SK-N-SH (cell line): ENCODE measurements at regions not wholly inside any gene's neighbourhood (a gene's known extent, or its start where the extent isn't known, plus 50 kb on each side); places are given as distances from the start of the nearest gene placed in this dataset.

Experiments used
- CTCF ChIA-PET: fragments of 300-600, 350-600 bp; formaldehyde crosslinking; extraction: SDS; loops from one replicate; lab custom pipeline; 2021; lab: Yijun Ruan, JAX
- POLR2A ChIA-PET: fragments of 350-600 bp; sonication (Branson Sonifier 250); formaldehyde crosslinking; extraction: SDS; loops from one replicate; lab custom pipeline; 2020; ENCODE audit warnings: antibody characterized with exemption, inconsistent platforms; lab: Yijun Ruan, JAX
- DNase-seq: peaks from one replicate; pipeline ENCODE4 v3.0.0; 2012
- H2AFZ ChIP-seq: fragments of 200-600 bp; sonication (generic); 2 replicates; pipeline ENCODE4 v1.8.1; 2016; ENCODE audit warnings: antibody characterized with exemption, mild to moderate bottlenecking, low read depth
- H3F3A ChIP-seq: fragments of 200-600 bp; sonication (generic); replicated peaks from 2 replicates; pipeline ENCODE3; 2016; ENCODE audit warnings: antibody characterized with exemption, mild to moderate bottlenecking; ENCODE audit not compliant: insufficient read depth
- H3K27ac ChIP-seq, 2 experiments: fragments of 200-500 bp in 1 of 2; fragments of 200-600 bp in 1 of 2; sonication (Bioruptor generic) in 1 of 2; sonication (generic), shearing (Covaris generic) in 1 of 2; 2 replicates each; pipeline versions ENCODE4 v1.5.1 to v1.6.1; 2014 to 2016; ENCODE audit warnings: low read depth in 2 of 2, inconsistent platforms in 1 of 2, low read length in 1 of 2, mild to moderate bottlenecking in 1 of 2, mixed read lengths in 1 of 2
- H3K27me3 ChIP-seq: fragments of 200-600 bp; sonication (generic), shearing (Covaris generic); 2 replicates; pipeline ENCODE4 v1.6.1; 2016; ENCODE audit warnings: mixed run types; ENCODE audit not compliant: insufficient read depth
- H3K36me3 ChIP-seq, 2 experiments: fragments of 200-500 bp in 1 of 2; fragments of 200-600 bp in 1 of 2; sonication (Bioruptor generic) in 1 of 2; sonication (generic) in 1 of 2; replicated peaks in 1 of 2; 2 replicates each; pipeline versions ENCODE3 to v1.5.1; 2014 to 2016; ENCODE audit warnings: low read length in 1 of 2, mild to moderate bottlenecking in 1 of 2; ENCODE audit not compliant: insufficient read depth in 2 of 2, control insufficient read depth in 1 of 2
- H3K4me1 ChIP-seq, 2 experiments: fragments of 200-500 bp in 1 of 2; fragments of 200-600 bp in 1 of 2; sonication (Bioruptor generic) in 1 of 2; sonication (generic), shearing (Covaris generic) in 1 of 2; 2 replicates each; pipeline versions ENCODE4 v1.5.1 to v1.6.1; 2014 to 2016; ENCODE audit warnings: low read depth in 1 of 2, low read length in 1 of 2, mixed run types in 1 of 2; ENCODE audit not compliant: insufficient read depth in 2 of 2, control insufficient read depth in 1 of 2
- H3K4me2 ChIP-seq: fragments of 200-600 bp; sonication (generic), shearing (Covaris generic); 2 replicates; pipeline ENCODE4 v1.6.1; 2017; ENCODE audit warnings: mixed run types
- H3K4me3 ChIP-seq, 2 experiments: fragments of 200-500 bp in 1 of 2; fragments of 200-600 bp in 1 of 2; sonication (Bioruptor generic) in 1 of 2; sonication (generic), shearing (Covaris generic) in 1 of 2; 2 replicates each; pipeline versions ENCODE4 v1.5.1 to v1.8.1; 2014 to 2016; ENCODE audit warnings: low read depth in 2 of 2, inconsistent platforms in 1 of 2, low read length in 1 of 2, mild to moderate bottlenecking in 1 of 2, mixed read lengths in 1 of 2, moderate library complexity in 1 of 2
- H3K79me2 ChIP-seq: fragments of 200-600 bp; sonication (generic); 2 replicates; pipeline ENCODE4 v1.8.1; 2017; ENCODE audit warnings: mild to moderate bottlenecking; ENCODE audit not compliant: insufficient read depth
- H3K9ac ChIP-seq: fragments of 200-600 bp; sonication (generic); 2 replicates; pipeline ENCODE4 v1.6.1; 2017; ENCODE audit warnings: mixed run types
- H3K9me2 ChIP-seq: fragments of 200-600 bp; sonication (generic); 2 replicates; pipeline ENCODE4 v1.6.1; 2017; ENCODE audit warnings: mixed run types
- H3K9me3 ChIP-seq: fragments of 200-600 bp; sonication (generic); 2 replicates; pipeline ENCODE4 v1.6.1; 2017; ENCODE audit warnings: mixed run types, mild to moderate bottlenecking, moderate library complexity
- H4K20me1 ChIP-seq: fragments of 200-600 bp; sonication (generic); 2 replicates; pipeline ENCODE4 v1.6.1; 2017; ENCODE audit warnings: mild to moderate bottlenecking, mixed run types; ENCODE audit not compliant: insufficient read depth
- ELF1 ChIP-seq: IDR thresholded peaks from 2 replicates; pipeline ENCODE4 v1.4.0; 2012
- FOXJ3 ChIP-seq: sonication (generic); formaldehyde crosslinking; IDR thresholded peaks from 2 replicates; pipeline ENCODE4 v1.5.1; 2020; ENCODE audit warnings: mild to moderate bottlenecking, missing genetic modification reagents
- GATA2 ChIP-seq: sonication (generic); formaldehyde crosslinking; IDR thresholded peaks from 2 replicates; pipeline ENCODE4 v1.5.0; 2020; ENCODE audit warnings: mild to moderate bottlenecking, missing genetic modification reagents
- JUND ChIP-seq: IDR thresholded peaks from 2 replicates; pipeline ENCODE4 v1.4.0; 2012
- NRF1 ChIP-seq: IDR thresholded peaks from 2 replicates; pipeline ENCODE4 v1.6.1; 2012; ENCODE audit warnings: low read depth, mild to moderate bottlenecking, low read length
- POLR2AphosphoS5 ChIP-seq: IDR thresholded peaks from 2 replicates; pipeline ENCODE4 v1.6.1; 2012; ENCODE audit warnings: low read depth, low read length
- RFX5 ChIP-seq: IDR thresholded peaks from 2 replicates; pipeline ENCODE4 v1.6.1; 2012; ENCODE audit warnings: mild to moderate bottlenecking, improper control_type of control experiment, low read length
- TAF1 ChIP-seq: IDR thresholded peaks from 2 replicates; pipeline ENCODE4 v1.6.1; 2012; ENCODE audit warnings: low read depth, mild to moderate bottlenecking, low read length, moderate library complexity, borderline replicate concordance
- TCF12 ChIP-seq: IDR thresholded peaks from 2 replicates; pipeline ENCODE4 v1.4.0; 2012
- WGBS: methylation state at CpG from one replicate; pipeline ENCODE4 v1.1.6; 2017; ENCODE audit warnings: low lambda C conversion rate; 5-methylcytosine and 5-hydroxymethylcytosine counted together
- TF ChIP-seq, protein P1 (sequence below): fragments of 150-350 bp; IDR thresholded peaks from 2 replicates; pipeline ENCODE4 v1.6.1; 2017; ENCODE audit warnings: antibody characterized with exemption, low read length, low read depth, borderline replicate concordance
- TF ChIP-seq, protein P2 (sequence below): IDR thresholded peaks from 2 replicates; pipeline ENCODE4 v1.6.1; 2012; ENCODE audit warnings: mild to moderate bottlenecking, low read depth, low read length, moderate library complexity
- TF ChIP-seq, protein P3 (sequence below): IDR thresholded peaks from 2 replicates; pipeline ENCODE4 v1.4.0; 2012; ENCODE audit warnings: low read depth
- TF ChIP-seq, protein P4 (sequence below): fragments of 200-600 bp; sonication (generic); IDR thresholded peaks from 2 replicates; pipeline ENCODE4 v1.6.1; 2017; ENCODE audit warnings: antibody characterized with exemption, mild to moderate bottlenecking, moderate library complexity
- TF ChIP-seq, protein P5 (sequence below): IDR thresholded peaks from 2 replicates; pipeline ENCODE4; 2012
- TF ChIP-seq, protein P6 (sequence below): fragments of 150-350 bp; IDR thresholded peaks from 2 replicates; pipeline ENCODE4 v1.6.1; 2016; ENCODE audit warnings: mild to moderate bottlenecking, low read depth, low read length
- TF ChIP-seq, protein P7 (sequence below): IDR thresholded peaks from 2 replicates; pipeline ENCODE4 v1.4.0; 2012; ENCODE audit warnings: low read depth, borderline replicate concordance

DNA sequence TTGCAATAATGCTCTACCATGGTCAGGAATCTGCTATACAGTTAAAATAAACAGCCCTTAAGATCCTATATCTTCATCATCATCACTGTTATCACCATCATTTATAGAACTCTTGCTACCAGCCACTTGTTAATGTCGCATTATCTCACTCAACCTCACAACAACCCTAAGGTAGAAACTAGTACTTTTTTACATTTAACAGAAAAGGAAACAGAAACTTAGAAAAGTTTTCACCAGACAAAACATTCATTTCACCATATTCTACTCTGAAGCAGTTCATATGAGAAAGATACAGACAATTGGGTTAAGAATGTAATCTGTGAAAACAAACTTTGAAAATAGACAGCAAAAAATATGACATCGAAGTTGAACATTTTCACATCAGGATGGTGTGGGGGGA, 262.6 kb downstream of the ATG4C start:
- TF ChIP-seq JUND (no peak), TCF12 (no peak), GATA2 (CRISPR knock-in tag) (no peak), ELF1 (no peak), FOXJ3 (CRISPR knock-in tag) (no peak), POLR2AphosphoS5 (no peak), NRF1 (no peak), TAF1 (no peak), RFX5 (no peak)
- TF ChIP-seq, protein P1, sequence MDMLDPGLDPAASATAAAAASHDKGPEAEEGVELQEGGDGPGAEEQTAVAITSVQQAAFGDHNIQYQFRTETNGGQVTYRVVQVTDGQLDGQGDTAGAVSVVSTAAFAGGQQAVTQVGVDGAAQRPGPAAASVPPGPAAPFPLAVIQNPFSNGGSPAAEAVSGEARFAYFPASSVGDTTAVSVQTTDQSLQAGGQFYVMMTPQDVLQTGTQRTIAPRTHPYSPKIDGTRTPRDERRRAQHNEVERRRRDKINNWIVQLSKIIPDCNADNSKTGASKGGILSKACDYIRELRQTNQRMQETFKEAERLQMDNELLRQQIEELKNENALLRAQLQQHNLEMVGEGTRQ, result no peak
- TF ChIP-seq, protein P2, sequence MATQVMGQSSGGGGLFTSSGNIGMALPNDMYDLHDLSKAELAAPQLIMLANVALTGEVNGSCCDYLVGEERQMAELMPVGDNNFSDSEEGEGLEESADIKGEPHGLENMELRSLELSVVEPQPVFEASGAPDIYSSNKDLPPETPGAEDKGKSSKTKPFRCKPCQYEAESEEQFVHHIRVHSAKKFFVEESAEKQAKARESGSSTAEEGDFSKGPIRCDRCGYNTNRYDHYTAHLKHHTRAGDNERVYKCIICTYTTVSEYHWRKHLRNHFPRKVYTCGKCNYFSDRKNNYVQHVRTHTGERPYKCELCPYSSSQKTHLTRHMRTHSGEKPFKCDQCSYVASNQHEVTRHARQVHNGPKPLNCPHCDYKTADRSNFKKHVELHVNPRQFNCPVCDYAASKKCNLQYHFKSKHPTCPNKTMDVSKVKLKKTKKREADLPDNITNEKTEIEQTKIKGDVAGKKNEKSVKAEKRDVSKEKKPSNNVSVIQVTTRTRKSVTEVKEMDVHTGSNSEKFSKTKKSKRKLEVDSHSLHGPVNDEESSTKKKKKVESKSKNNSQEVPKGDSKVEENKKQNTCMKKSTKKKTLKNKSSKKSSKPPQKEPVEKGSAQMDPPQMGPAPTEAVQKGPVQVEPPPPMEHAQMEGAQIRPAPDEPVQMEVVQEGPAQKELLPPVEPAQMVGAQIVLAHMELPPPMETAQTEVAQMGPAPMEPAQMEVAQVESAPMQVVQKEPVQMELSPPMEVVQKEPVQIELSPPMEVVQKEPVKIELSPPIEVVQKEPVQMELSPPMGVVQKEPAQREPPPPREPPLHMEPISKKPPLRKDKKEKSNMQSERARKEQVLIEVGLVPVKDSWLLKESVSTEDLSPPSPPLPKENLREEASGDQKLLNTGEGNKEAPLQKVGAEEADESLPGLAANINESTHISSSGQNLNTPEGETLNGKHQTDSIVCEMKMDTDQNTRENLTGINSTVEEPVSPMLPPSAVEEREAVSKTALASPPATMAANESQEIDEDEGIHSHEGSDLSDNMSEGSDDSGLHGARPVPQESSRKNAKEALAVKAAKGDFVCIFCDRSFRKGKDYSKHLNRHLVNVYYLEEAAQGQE, result no peak
- TF ChIP-seq, protein P3, sequence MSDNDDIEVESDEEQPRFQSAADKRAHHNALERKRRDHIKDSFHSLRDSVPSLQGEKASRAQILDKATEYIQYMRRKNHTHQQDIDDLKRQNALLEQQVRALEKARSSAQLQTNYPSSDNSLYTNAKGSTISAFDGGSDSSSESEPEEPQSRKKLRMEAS, result no peak
- TF ChIP-seq, protein P4, sequence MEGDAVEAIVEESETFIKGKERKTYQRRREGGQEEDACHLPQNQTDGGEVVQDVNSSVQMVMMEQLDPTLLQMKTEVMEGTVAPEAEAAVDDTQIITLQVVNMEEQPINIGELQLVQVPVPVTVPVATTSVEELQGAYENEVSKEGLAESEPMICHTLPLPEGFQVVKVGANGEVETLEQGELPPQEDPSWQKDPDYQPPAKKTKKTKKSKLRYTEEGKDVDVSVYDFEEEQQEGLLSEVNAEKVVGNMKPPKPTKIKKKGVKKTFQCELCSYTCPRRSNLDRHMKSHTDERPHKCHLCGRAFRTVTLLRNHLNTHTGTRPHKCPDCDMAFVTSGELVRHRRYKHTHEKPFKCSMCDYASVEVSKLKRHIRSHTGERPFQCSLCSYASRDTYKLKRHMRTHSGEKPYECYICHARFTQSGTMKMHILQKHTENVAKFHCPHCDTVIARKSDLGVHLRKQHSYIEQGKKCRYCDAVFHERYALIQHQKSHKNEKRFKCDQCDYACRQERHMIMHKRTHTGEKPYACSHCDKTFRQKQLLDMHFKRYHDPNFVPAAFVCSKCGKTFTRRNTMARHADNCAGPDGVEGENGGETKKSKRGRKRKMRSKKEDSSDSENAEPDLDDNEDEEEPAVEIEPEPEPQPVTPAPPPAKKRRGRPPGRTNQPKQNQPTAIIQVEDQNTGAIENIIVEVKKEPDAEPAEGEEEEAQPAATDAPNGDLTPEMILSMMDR, result no peak
- TF ChIP-seq, protein P5, sequence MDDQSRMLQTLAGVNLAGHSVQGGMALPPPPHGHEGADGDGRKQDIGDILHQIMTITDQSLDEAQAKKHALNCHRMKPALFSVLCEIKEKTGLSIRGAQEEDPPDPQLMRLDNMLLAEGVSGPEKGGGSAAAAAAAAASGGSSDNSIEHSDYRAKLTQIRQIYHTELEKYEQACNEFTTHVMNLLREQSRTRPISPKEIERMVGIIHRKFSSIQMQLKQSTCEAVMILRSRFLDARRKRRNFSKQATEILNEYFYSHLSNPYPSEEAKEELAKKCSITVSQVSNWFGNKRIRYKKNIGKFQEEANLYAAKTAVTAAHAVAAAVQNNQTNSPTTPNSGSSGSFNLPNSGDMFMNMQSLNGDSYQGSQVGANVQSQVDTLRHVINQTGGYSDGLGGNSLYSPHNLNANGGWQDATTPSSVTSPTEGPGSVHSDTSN, result no peak
- TF ChIP-seq, protein P6, sequence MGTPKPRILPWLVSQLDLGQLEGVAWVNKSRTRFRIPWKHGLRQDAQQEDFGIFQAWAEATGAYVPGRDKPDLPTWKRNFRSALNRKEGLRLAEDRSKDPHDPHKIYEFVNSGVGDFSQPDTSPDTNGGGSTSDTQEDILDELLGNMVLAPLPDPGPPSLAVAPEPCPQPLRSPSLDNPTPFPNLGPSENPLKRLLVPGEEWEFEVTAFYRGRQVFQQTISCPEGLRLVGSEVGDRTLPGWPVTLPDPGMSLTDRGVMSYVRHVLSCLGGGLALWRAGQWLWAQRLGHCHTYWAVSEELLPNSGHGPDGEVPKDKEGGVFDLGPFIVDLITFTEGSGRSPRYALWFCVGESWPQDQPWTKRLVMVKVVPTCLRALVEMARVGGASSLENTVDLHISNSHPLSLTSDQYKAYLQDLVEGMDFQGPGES, result no peak
- TF ChIP-seq, protein P7, sequence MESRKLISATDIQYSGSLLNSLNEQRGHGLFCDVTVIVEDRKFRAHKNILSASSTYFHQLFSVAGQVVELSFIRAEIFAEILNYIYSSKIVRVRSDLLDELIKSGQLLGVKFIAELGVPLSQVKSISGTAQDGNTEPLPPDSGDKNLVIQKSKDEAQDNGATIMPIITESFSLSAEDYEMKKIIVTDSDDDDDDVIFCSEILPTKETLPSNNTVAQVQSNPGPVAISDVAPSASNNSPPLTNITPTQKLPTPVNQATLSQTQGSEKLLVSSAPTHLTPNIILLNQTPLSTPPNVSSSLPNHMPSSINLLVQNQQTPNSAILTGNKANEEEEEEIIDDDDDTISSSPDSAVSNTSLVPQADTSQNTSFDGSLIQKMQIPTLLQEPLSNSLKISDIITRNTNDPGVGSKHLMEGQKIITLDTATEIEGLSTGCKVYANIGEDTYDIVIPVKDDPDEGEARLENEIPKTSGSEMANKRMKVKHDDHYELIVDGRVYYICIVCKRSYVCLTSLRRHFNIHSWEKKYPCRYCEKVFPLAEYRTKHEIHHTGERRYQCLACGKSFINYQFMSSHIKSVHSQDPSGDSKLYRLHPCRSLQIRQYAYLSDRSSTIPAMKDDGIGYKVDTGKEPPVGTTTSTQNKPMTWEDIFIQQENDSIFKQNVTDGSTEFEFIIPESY, result no peak
- TF ChIP-seq, all 33 proteins: peak for 0
- H3K9me3 ChIP-seq, result no peaks in the 10 kb centered on the region

More for the DNA sequence above, 262.6 kb downstream of the ATG4C start:
- Histone ChIP-seq H3K79me2 (no peaks in the 10 kb centered on the region), H2AFZ (no peak overlapping the region), H3K27me3 (no peaks in the 10 kb centered on the region), H3K4me1 (no peaks in the 10 kb centered on the region), H4K20me1 (no peaks in the 10 kb centered on the region), H3K9me2 (no peaks in the 10 kb centered on the region), H3K4me3 (no peak overlapping the region), H3K27ac (no peak overlapping the region), H3F3A (no peaks in the 10 kb centered on the region), H3K36me3 (no peaks in the 10 kb centered on the region), H3K9ac (no peak overlapping the region), H3K4me2 (no peak overlapping the region)
- 57% methylated on average over 2 of the region's 2 CpGs for WGBS
- ChIA-PET POLR2A (no interaction called here), CTCF (no interaction called here)
- DNase-seq, result no peak
